Smooth muscle cell (in vitro differentiated cells): ENCODE measurements at regions not wholly inside any gene's neighbourhood (a gene's known extent, or its start where the extent isn't known, plus 50 kb on each side); places are given as distances from the start of the nearest gene placed in this dataset.

Experiments used
- DNase-seq: peaks from one replicate; lab custom pipeline; 2025; ENCODE audit not compliant: unreplicated experiment; lab: John Stamatoyannopoulos, UW
- H2AFZ ChIP-seq: fragments of 200-600 bp; sonication (generic); 2 replicates; pipeline ENCODE4 v1.6.0; 2016; ENCODE audit warnings: antibody characterized with exemption, low read depth, mild to moderate bottlenecking
- H3F3A ChIP-seq: fragments of 200-600 bp; sonication (generic); 2 replicates; pipeline ENCODE4 v1.6.0; 2017; ENCODE audit warnings: antibody characterized with exemption, low read depth
- H3K27ac ChIP-seq: fragments of 200-600 bp; sonication (generic); 2 replicates; pipeline ENCODE4 v1.5.1; 2016; ENCODE audit warnings: low read depth, mild to moderate bottlenecking
- H3K27me3 ChIP-seq: fragments of 200-600 bp; sonication (generic); 2 replicates; pipeline ENCODE4 v1.6.1; 2016; ENCODE audit warnings: low read depth, mild to moderate bottlenecking
- H3K36me3 ChIP-seq: fragments of 200-600 bp; sonication (generic); 2 replicates; pipeline ENCODE4 v1.5.1; 2016; ENCODE audit warnings: low read depth
- H3K4me1 ChIP-seq: fragments of 200-600 bp; sonication (generic); 2 replicates; pipeline ENCODE4 v1.5.1; 2016; ENCODE audit warnings: low read depth
- H3K4me2 ChIP-seq: fragments of 200-600 bp; sonication (generic); 2 replicates; pipeline ENCODE4 v1.6.0; 2016; ENCODE audit warnings: mild to moderate bottlenecking
- H3K4me3 ChIP-seq: fragments of 200-600 bp; sonication (generic); 2 replicates; pipeline ENCODE4 v1.5.1; 2016; ENCODE audit warnings: mild to moderate bottlenecking
- H3K79me2 ChIP-seq: fragments of 200-600 bp; sonication (generic); 2 replicates; pipeline ENCODE4 v1.6.0; 2016; ENCODE audit warnings: low read depth, mild to moderate bottlenecking
- H3K9ac ChIP-seq: fragments of 200-600 bp; sonication (generic); 2 replicates; pipeline ENCODE4 v1.6.0; 2016; ENCODE audit warnings: low read depth
- H3K9me3 ChIP-seq: fragments of 200-600 bp; sonication (generic); replicated peaks from 2 replicates; pipeline ENCODE4 v1.5.1; 2016; ENCODE audit warnings: low read depth
- H4K20me1 ChIP-seq: fragments of 200-600 bp; sonication (generic); 2 replicates; pipeline ENCODE4 v1.6.0; 2016; ENCODE audit warnings: low read depth
- CTCF ChIP-seq: fragments of 200-600 bp; sonication (generic); IDR thresholded peaks from 2 replicates; pipeline ENCODE4 v1.5.1; 2017; ENCODE audit warnings: borderline replicate concordance, mild to moderate bottlenecking, antibody characterized with exemption; ENCODE audit not compliant: insufficient read depth, poor library complexity, severe bottlenecking
- WGBS: methylation state at CpG from one replicate; pipeline ENCODE4 v1.1.7; 2016; ENCODE audit warnings: low lambda C conversion rate; 5-methylcytosine and 5-hydroxymethylcytosine counted together

- no peak overlapping the region for H3K4me3 ChIP-seq
- H3K27ac ChIP-seq, result no peak overlapping the region
- no peak overlapping the region for H2AFZ ChIP-seq
- H3K79me2 ChIP-seq, result no peaks in the 10 kb centered on the region
- H3K27me3 ChIP-seq, result peaks cover 11% of the 10 kb centered on the region
- no peak for TF ChIP-seq CTCF
- no peaks in the 10 kb centered on the region for H3K9me3 ChIP-seq
- no peak overlapping the region for H3K9ac ChIP-seq
- no peaks in the 10 kb centered on the region for H3F3A ChIP-seq
- WGBS, result 86% methylated on average over 6 of the region's 6 CpGs
- DNase-seq, result no peak
- peaks cover 4% of the 10 kb centered on the region for H3K4me1 ChIP-seq
- H3K4me2 ChIP-seq, result no peak overlapping the region
- H3K36me3 ChIP-seq, result no peaks in the 10 kb centered on the region
- no peaks in the 10 kb centered on the region for H4K20me1 ChIP-seq
These were observed 138.2 kb downstream of the CCT6B start for GRCh38 chr17:34823023-34823422.

GRCh38 chr17:34822007-34822739 is 139.1 kb downstream of the CCT6B start:
- Histone ChIP-seq H3K27me3 (peaks cover 11% of the 10 kb centered on the region), H3F3A (no peaks in the 10 kb centered on the region), H3K9ac (no peak overlapping the region), H3K4me2 (no peak overlapping the region), H3K79me2 (no peaks in the 10 kb centered on the region), H3K4me1 (peaks cover 4% of the 10 kb centered on the region), H3K27ac (no peak overlapping the region), H3K4me3 (no peak overlapping the region), H3K36me3 (no peaks in the 10 kb centered on the region), H4K20me1 (no peaks in the 10 kb centered on the region), H2AFZ (no peak overlapping the region), H3K9me3 (no peaks in the 10 kb centered on the region)
- no peak for DNase-seq
- no peak for TF ChIP-seq CTCF
- WGBS, result 74% methylated on average over 10 of the region's 10 CpGs

- no peak for TF ChIP-seq CTCF
- Histone ChIP-seq H3F3A (no peaks in the 10 kb centered on the region), H3K4me2 (no peak overlapping the region), H3K79me2 (no peaks in the 10 kb centered on the region), H2AFZ (no peak overlapping the region), H3K9me3 (no peaks in the 10 kb centered on the region), H3K36me3 (no peaks in the 10 kb centered on the region), H4K20me1 (no peaks in the 10 kb centered on the region), H3K27me3 (peaks cover 9% of the 10 kb centered on the region), H3K4me3 (no peak overlapping the region), H3K27ac (no peak overlapping the region), H3K9ac (no peak overlapping the region), H3K4me1 (peaks cover 11% of the 10 kb centered on the region)
- no peak for DNase-seq
- 38% methylated on average over 4 of the region's 4 CpGs for WGBS
These were observed 140.3 kb downstream of the CCT6B start for GRCh38 chr17:34820922-34821321.

- no peak for TF ChIP-seq CTCF
- Histone ChIP-seq H3K27me3 (peaks cover 9% of the 10 kb centered on the region), H3K27ac (no peak overlapping the region), H3K4me2 (no peak overlapping the region), H3K9me3 (no peaks in the 10 kb centered on the region), H3K36me3 (no peaks in the 10 kb centered on the region), H4K20me1 (no peaks in the 10 kb centered on the region), H3K79me2 (no peaks in the 10 kb centered on the region), H3K4me3 (no peak overlapping the region), H3K9ac (no peak overlapping the region), H2AFZ (no peak overlapping the region), H3F3A (no peaks in the 10 kb centered on the region), H3K4me1 (peaks cover 11% of the 10 kb centered on the region)
- no peak for DNase-seq
- WGBS, result 36% methylated on average over 8 of the region's 8 CpGs
These were observed 140.9 kb downstream of the CCT6B start for GRCh38 chr17:34820248-34820801.
